ENCODE measurements at regions not wholly inside any gene's neighbourhood (a gene's known extent, or its start where the extent isn't known, plus 50 kb on each side); places are given as distances from the start of the nearest gene placed in this dataset.

GRCh38 chr9:135224921-135225541 is 137.6 kb downstream of the OLFM1 start:
- TF ChIP-seq ARNTL (CRISPR knock-in tag; IDR thresholded peaks at IDR 0.05; ENCODE audit: borderline replicate concordance, low read depth), result no peak
- TF ChIP-seq PATZ1 (CRISPR knock-in tag; IDR thresholded peaks at IDR 0.05; ENCODE audit: borderline replicate concordance), result no peak
- TF ChIP-seq CSRNP3 (CRISPR knock-in tag; IDR thresholded peaks at IDR 0.05), result no peak
- TF ChIP-seq BACH2 (CRISPR knock-in tag; IDR thresholded peaks at IDR 0.05; ENCODE audit: borderline replicate concordance), result no peak
- no peak for TF ChIP-seq ISL1 (CRISPR knock-in tag; IDR thresholded peaks at IDR 0.05)
- TF ChIP-seq ZC3H10 (CRISPR knock-in tag; IDR thresholded peaks at IDR 0.05), result no peak
- TF ChIP-seq ESRRG (CRISPR knock-in tag; IDR thresholded peaks at IDR 0.05), result no peak
- no peak for TF ChIP-seq ZFP3 (CRISPR knock-in tag; IDR thresholded peaks at IDR 0.05)
- TF ChIP-seq RARB (CRISPR knock-in tag; IDR thresholded peaks at IDR 0.05), result no peak
- no peak for TF ChIP-seq OSR1 (CRISPR knock-in tag; IDR thresholded peaks at IDR 0.05)

All from SK-N-SH treated with all-trans-retinoic acid at 6 μM for 48 hours (cell line).